HG03139 (cell line): ENCODE measurements at regions not wholly inside any gene's neighbourhood (a gene's known extent, or its start where the extent isn't known, plus 50 kb on each side); places are given as distances from the start of the nearest gene placed in this dataset.

Source experiments
- ATAC-seq: cut with Tn5 transposase; IDR thresholded peaks from one replicate; pipeline ENCODE4 v1.9.1; 2021; ENCODE audit not compliant: unreplicated experiment

GRCh38 chr10:121406823-121407545, 191.3 kb downstream of the FGFR2 start:
- no peak for ATAC-seq

- no peak for ATAC-seq
Observed at GRCh38 chr10:121409466-121410104, 188.7 kb downstream of the FGFR2 start.

GRCh38 chr10:121411004-121411403, 187.2 kb downstream of the FGFR2 start:
- no peak for ATAC-seq

- ATAC-seq, result no peak
Observed at GRCh38 chr10:121413951-121414350, 184.3 kb downstream of the FGFR2 start.

- ATAC-seq, result no peak
Observed at GRCh38 chr10:121414366-121415062, 183.7 kb downstream of the FGFR2 start.

GRCh38 chr10:121415063-121415399, 183.2 kb downstream of the FGFR2 start:
- no peak for ATAC-seq

- ATAC-seq, result no peak
Observed at GRCh38 chr10:121416071-121416470, 182.2 kb downstream of the FGFR2 start.

- ATAC-seq, result no peak
Observed at GRCh38 chr10:121417298-121417697, 180.9 kb downstream of the FGFR2 start.

- ATAC-seq, result no peak
Observed at GRCh38 chr10:121418126-121418777, 180.0 kb downstream of the FGFR2 start.

- no peak for ATAC-seq
Observed at GRCh38 chr10:121420006-121420405, 178.2 kb downstream of the FGFR2 start.

- no peak for ATAC-seq
Observed at GRCh38 chr10:121422096-121422495, 176.1 kb downstream of the FGFR2 start.

- ATAC-seq, result no peak
Observed at GRCh38 chr10:121425623-121426022, 172.6 kb downstream of the FGFR2 start.

- ATAC-seq, result no peak
Observed at GRCh38 chr10:121426307-121426706, 171.9 kb downstream of the FGFR2 start.
